GF-D8 (cell line): ENCODE measurements at regions not wholly inside any gene's neighbourhood (a gene's known extent, or its start where the extent isn't known, plus 50 kb on each side); places are given as distances from the start of the nearest gene placed in this dataset.

Source experiments
- DNase-seq: peaks from one replicate; lab custom pipeline; 2025; lab: John Stamatoyannopoulos, UW

DNA sequence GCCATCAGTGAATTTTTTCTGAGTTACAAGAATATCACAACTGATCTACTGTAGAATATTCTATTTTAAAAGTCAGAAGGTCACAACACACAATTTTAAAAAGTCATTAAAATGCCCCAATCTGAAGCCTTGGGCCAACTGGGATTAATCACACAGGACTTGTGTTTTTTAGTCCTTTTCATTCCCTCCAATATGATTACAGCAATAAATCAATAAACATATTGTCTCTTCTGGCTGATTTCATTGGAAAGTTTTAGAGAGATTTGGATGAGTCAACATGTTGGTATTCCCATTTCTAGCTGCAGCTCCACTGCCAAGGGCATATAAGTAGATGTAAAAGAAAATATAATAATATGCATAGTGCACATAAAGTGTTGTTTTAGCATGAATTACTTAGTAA is 85.8 kb downstream of the NIBAN1 start:
- DNase-seq, result no peak

- no peak for DNase-seq
Observed at GRCh38 chr1:184882957-184883815, 91.1 kb downstream of the NIBAN1 start.

DNA sequence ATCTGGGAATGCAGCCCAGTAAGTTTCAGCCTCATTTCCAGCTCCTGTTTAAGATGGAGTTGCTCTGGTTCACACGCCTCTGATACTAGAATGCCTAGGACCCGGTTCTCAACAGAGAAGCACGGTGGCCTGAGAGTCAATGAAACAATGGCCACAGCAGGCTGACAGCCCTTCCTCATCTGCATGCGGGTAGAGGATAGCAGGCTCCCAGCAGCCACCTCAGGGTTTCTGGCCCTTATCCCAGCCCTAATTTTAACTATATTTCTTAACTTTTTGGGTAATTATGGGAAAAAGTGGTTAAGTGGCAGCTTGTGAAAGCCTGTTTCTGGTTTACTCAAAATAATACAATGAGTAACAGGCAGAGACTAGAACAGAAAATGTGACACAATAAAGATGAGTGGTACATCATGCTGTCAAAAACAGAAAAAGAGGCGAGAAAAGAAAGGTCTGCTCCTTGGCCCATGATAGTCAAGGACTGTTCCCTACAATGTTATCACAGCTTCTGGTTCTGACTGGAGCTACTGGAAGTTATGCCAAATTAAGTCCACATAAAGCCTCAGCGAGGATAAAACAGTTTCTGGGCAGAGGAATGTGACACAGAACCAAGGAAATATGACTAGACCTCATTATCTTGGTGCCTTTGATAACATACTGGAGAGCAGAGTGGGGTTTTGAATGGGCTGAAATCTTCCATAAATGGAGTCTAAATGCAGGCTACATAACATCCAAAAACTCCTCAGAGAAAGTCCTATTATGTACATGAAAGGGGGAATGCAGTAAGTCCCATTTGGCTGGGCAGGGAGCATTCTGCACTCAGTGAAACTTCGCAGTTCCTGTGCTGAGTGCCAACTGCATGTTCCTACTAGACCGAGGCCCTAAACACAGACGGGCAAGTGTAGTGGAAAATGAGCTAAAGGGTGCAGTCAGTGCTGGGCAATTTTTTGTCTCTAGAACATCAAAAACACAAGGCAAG is 92.1 kb downstream of the NIBAN1 start:
- no peak for DNase-seq

DNA sequence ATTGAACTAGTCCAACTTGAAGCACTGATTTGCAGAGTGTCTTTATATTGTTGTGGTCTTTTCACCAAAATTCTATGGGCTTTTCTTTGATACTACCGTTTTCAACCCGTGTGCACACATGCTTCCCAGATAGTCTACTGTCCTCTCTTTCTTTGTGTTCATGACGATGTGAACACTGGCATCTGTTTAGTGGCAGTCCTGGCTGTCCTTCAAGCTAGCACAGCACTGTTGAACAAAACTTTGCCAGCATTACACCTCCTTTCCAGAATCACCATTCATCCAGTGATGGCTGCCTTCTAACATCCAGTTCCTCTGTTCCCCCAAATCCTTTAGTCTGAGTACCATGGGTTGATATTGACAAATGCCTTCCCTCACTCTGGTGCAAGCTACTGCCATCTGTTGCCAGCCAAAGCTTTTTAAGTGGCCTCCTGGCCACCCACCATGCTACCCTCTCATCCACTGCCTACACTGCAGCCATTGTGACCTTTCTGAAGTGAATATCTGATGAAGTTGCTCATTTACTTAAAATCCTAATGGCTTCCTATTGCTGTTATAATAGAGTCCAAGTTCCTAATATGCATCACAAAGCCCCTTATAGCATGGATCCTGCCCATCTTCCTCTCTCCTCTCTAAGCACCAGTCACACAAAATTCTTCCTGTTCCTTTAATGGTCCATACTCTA is 94.3 kb downstream of the NIBAN1 start:
- no peak for DNase-seq

- no peak for DNase-seq
Observed at GRCh38 chr1:184878602-184879001, 95.7 kb downstream of the NIBAN1 start.

- DNase-seq, result no peak
Observed at GRCh38 chr1:184878002-184878401, 96.3 kb downstream of the NIBAN1 start.

GRCh38 chr1:184876015-184876414 is 98.3 kb downstream of the NIBAN1 start:
- peak; percentile 57 for DNase-seq

DNA sequence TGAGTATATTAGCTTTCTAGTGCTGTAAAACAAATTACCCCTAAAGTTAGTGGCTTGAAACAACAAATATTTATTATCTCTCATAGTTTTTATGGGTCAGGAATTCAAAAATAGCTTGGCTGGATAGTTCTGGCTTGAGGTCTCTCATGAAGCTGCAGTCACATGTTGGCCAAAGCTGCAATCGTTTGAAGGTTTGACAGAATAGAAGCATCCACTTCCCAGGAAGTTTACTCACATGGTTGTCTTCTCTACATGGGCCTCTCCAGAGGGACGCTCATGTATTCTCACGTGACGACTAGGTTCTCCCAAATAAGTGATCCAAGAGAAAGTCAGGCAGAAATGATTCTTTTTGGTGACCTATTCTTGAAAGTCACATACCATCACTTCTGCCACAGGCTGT is 99.1 kb downstream of the NIBAN1 start:
- DNase-seq, result no peak

- no peak for DNase-seq
Observed at GRCh38 chr1:184870319-184870718, 104.0 kb downstream of the NIBAN1 start.

- DNase-seq, result peak; percentile 25
Observed at GRCh38 chr1:184867866-184868689, 106.2 kb downstream of the NIBAN1 start.

GRCh38 chr1:184866991-184867788 is 107.1 kb downstream of the NIBAN1 start:
- peak; percentile 80 for DNase-seq

GRCh38 chr1:184866586-184866985 is 107.7 kb downstream of the NIBAN1 start:
- DNase-seq, result no peak

DNA sequence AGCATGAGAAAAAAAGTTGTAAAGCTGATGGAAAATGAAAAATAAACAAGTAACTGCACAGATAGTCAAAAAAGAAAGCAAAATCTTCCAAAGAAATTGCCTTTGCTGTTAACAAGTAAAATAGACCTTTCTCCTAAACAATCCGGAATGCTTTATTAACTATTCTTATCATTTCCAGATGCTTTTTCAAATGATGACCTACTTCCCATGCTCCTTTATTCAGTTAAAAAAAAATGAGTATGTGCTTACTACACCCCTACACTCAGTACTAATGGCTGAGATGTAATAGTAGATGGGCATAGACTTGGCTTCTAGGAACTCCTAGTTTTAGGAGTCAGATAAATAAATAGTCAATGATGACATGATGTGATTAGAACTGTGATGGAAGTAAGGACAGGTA is 108.5 kb downstream of the NIBAN1 start:
- DNase-seq, result no peak

- DNase-seq, result no peak
Observed at GRCh38 chr1:184861755-184862336, 107.2 kb upstream of the EDEM3 start.

GRCh38 chr1:184860985-184861754 is 106.5 kb upstream of the EDEM3 start:
- no peak for DNase-seq

GRCh38 chr1:184860535-184860934 is 105.9 kb upstream of the EDEM3 start:
- DNase-seq, result no peak

- DNase-seq, result no peak
Observed at GRCh38 chr1:184859381-184860105, 104.9 kb upstream of the EDEM3 start.

DNA sequence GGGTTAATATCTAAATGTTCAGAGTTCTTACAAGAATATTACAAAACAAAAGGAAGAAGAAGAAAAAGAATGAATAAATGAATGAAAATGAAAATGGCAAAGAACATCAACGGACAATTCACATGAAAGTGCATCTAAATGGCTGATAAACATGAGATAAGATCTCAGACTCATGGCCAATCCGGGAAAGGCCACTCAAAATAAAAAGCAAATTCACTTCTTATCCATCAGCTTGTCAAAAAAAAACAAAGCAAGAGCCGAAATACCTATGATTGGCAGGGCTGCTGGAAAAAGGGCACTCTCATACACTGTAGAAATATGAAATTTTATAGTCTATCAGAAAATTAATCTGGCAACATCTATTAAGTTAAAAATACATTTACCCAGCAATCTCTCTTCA is 103.6 kb upstream of the EDEM3 start:
- DNase-seq, result no peak
